Right ventricle myocardium superior (tissue), 1 donor: ENCODE measurements at regions not wholly inside any gene's neighbourhood (a gene's known extent, or its start where the extent isn't known, plus 50 kb on each side); places are given as distances from the start of the nearest gene placed in this dataset.

Experiments
- ATAC-seq: fragments of 200-7000 bp; cut with Tn5 transposase; one replicate; pipeline ENCODE4 v1.9.1; 2020; ENCODE audit warnings: mild to moderate bottlenecking; ENCODE audit not compliant: poor library complexity
- DNase-seq: peaks from one replicate; pipeline ENCODE4 v3.0.0-alpha.2; 2020
- intact Hi-C: fragments of 100-400 bp; cut with DNase I; formaldehyde crosslinking; loops from one replicate; pipeline ENCODE4 v1.11.2; 2022
- donor health status: DM: no; HTN: yes; CAD: no; lungs with severe emphysema.

GRCh38 chr20:24737212-24737850, 211.7 kb upstream of the CST7 start:
- intact Hi-C loops, result no loop called here
- no peak for ATAC-seq

GRCh38 chr20:24738058-24738775, 210.9 kb upstream of the CST7 start:
- no peak for ATAC-seq
- no peak for DNase-seq
- intact Hi-C loops, result no loop called here

More at GRCh38 chr20:24737212-24737850, 211.7 kb upstream of the CST7 start:
- DNase-seq, result no peak

GRCh38 chr20:24738981-24739633, 210.0 kb upstream of the CST7 start:
- intact Hi-C loops, result no loop called here
- DNase-seq (no peak), ATAC-seq (no peak)

- intact Hi-C loops, result no loop called here
- DNase-seq (no peak), ATAC-seq (no peak)
Observed at GRCh38 chr20:24739746-24740145, 209.3 kb upstream of the CST7 start.

- intact Hi-C loops, result no loop called here
- DNase-seq (no peak), ATAC-seq (no peak)
Observed at GRCh38 chr20:24741493-24742072, 207.5 kb upstream of the CST7 start.

- no peak for ATAC-seq
- intact Hi-C loops, result no loop called here
- no peak for DNase-seq
Observed at GRCh38 chr20:24742436-24742835, 206.6 kb upstream of the CST7 start.

- intact Hi-C loops, result no loop called here
- ATAC-seq (no peak), DNase-seq (no peak)
Observed at GRCh38 chr20:24742989-24743388, 206.1 kb upstream of the CST7 start.

- intact Hi-C loops, result no loop called here
- no peak for ATAC-seq
- DNase-seq, result no peak
Observed at GRCh38 chr20:24743641-24744040, 205.4 kb upstream of the CST7 start.

- intact Hi-C loops, result no loop called here
- DNase-seq, result no peak
- no peak for ATAC-seq
Observed at GRCh38 chr20:24744747-24745146, 204.3 kb upstream of the CST7 start.

- DNase-seq (no peak), ATAC-seq (no peak)
- intact Hi-C loops, result no loop called here
Observed at GRCh38 chr20:24745206-24745605, 203.9 kb upstream of the CST7 start.

GRCh38 chr20:24745617-24746350, 203.3 kb upstream of the CST7 start:
- intact Hi-C loops, result no loop called here
- DNase-seq, result no peak
- ATAC-seq, result no peak

- no peak for DNase-seq
- ATAC-seq, result peak; percentile 12
- intact Hi-C loops, result no loop called here
Observed at GRCh38 chr20:24746351-24746685, 202.8 kb upstream of the CST7 start.

- DNase-seq, result no peak
- no peak for ATAC-seq
- intact Hi-C loops, result no loop called here
Observed at GRCh38 chr20:24747010-24747712, 201.9 kb upstream of the CST7 start.

- no peak for ATAC-seq
- intact Hi-C loops, result no loop called here
- no peak for DNase-seq
Observed at GRCh38 chr20:24747881-24748595, 201.0 kb upstream of the CST7 start.

GRCh38 chr20:24751551-24751950, 197.5 kb upstream of the CST7 start:
- DNase-seq, result no peak
- intact Hi-C loops, result no loop called here
- no peak for ATAC-seq

- intact Hi-C loops, result no loop called here
- no peak for ATAC-seq
- no peak for DNase-seq
Observed at GRCh38 chr20:24752612-24753011, 196.5 kb upstream of the CST7 start.

- ATAC-seq (no peak), DNase-seq (no peak)
- intact Hi-C loops, result no loop called here
Observed at GRCh38 chr20:24753130-24753529, 195.9 kb upstream of the CST7 start.

- intact Hi-C loops, result no loop called here
- no peak for DNase-seq
- no peak for ATAC-seq
Observed at GRCh38 chr20:24754691-24755090, 194.4 kb upstream of the CST7 start.
